ENCODE measurements at regions not wholly inside any gene's neighbourhood (a gene's known extent, or its start where the extent isn't known, plus 50 kb on each side); places are given as distances from the start of the nearest gene placed in this dataset.
A peak's percentile ranks its signal among the peaks of the same experiment; 100 is the strongest.

DNA sequence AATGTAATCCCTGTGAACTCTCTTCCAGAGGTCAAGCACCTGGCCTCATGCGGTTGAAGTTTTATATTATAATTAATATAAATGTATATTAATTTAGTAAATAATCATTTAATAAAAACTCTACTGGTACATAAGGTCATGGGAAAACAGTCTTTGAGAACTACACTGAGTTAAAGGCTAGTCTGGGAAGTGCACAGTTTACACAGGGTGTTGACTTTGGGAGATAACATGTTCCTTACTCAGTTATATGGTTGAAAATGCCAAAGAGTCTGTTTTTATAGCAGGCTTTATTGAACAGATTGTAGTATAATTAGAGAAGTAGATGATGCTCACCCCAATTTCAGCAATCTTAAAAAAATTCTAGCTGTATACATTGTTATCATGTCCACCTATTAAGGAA is 735.9 kb downstream of the GATA3 start:
- Histone ChIP-seq H2AFZ (ENCODE audit: low read depth, low read length) (no peak overlapping the region), H3K4me1 (ENCODE audit: control insufficient read depth, extremely low read depth, insufficient read depth, low read length) (no peaks in the 10 kb centered on the region), H3K79me2 (ENCODE audit: control insufficient read depth, insufficient read depth, low read length) (no peaks in the 10 kb centered on the region), H3K9me3 (replicated peaks; ENCODE audit: control insufficient read depth, insufficient read depth, low read length) (peaks cover 2% of the 10 kb centered on the region), H3K4me3 (replicated peaks in 1 of 3; ENCODE audit: insufficient read depth in 1 of 3, low read depth in 1 of 3, low read length in 3 of 3) (no peak overlapping the region), H3K27me3 (ENCODE audit: control insufficient read depth in 2 of 2, insufficient read depth in 2 of 2, low read length in 2 of 2) (no peaks in the 10 kb centered on the region), H3K9ac (replicated peaks; ENCODE audit: extremely low read depth, insufficient read depth, low read length) (no peak overlapping the region), H3K9me1 (replicated peaks; ENCODE audit: control insufficient read depth, extremely low read depth, insufficient read depth, low read length) (no peaks in the 10 kb centered on the region), H4K20me1 (replicated peaks; ENCODE audit: control insufficient read depth, extremely low read depth, insufficient read depth, low read length) (no peaks in the 10 kb centered on the region), H3K36me3 (ENCODE audit: control insufficient read depth in 2 of 2, extremely low read depth in 1 of 2, insufficient read depth in 2 of 2, low read length in 2 of 2) (no peaks in the 10 kb centered on the region), H3K4me2 (ENCODE audit: insufficient read depth, low read length) (no peak overlapping the region), H3K27ac (ENCODE audit: insufficient read depth, low read depth, low read length) (no peak overlapping the region)
- FAIRE-seq (no peak), DNase-seq (ENCODE audit: low read depth, low spot score) (peak; percentile 11)
- intact Hi-C loops (cut with micrococcal nuclease) = loop anchor here (1.0 kb wide), 1 partner anchor 34 kb away; no protein-coding TSS in a partner anchor
- TF ChIP-seq MYC (IDR thresholded peaks at IDR 0.05; ENCODE audit: low read depth, low read length) (no peak), POLR2A (IDR thresholded peaks at IDR 0.05; ENCODE audit: low read depth, low read length) (no peak), EZH2 (IDR thresholded peaks at IDR 0.05; ENCODE audit: borderline replicate concordance, low read depth, low read length, severe bottlenecking) (no peak), FOS (IDR thresholded peaks at IDR 0.05; ENCODE audit: borderline replicate concordance, insufficient read depth, low read length) (no peak), JUN (IDR thresholded peaks at IDR 0.05; ENCODE audit: borderline replicate concordance, insufficient read depth, insufficient read length, low read depth) (no peak), POLR2AphosphoS5 (IDR thresholded peaks at IDR 0.05; ENCODE audit: insufficient read depth, low read depth, low read length) (no peak), GATA2 (IDR thresholded peaks at IDR 0.05; ENCODE audit: insufficient read depth, insufficient read length, low read depth, low read length) (no peak)
- TF ChIP-seq, protein P1, sequence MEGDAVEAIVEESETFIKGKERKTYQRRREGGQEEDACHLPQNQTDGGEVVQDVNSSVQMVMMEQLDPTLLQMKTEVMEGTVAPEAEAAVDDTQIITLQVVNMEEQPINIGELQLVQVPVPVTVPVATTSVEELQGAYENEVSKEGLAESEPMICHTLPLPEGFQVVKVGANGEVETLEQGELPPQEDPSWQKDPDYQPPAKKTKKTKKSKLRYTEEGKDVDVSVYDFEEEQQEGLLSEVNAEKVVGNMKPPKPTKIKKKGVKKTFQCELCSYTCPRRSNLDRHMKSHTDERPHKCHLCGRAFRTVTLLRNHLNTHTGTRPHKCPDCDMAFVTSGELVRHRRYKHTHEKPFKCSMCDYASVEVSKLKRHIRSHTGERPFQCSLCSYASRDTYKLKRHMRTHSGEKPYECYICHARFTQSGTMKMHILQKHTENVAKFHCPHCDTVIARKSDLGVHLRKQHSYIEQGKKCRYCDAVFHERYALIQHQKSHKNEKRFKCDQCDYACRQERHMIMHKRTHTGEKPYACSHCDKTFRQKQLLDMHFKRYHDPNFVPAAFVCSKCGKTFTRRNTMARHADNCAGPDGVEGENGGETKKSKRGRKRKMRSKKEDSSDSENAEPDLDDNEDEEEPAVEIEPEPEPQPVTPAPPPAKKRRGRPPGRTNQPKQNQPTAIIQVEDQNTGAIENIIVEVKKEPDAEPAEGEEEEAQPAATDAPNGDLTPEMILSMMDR (IDR thresholded peaks at IDR 0.05; ENCODE audit: extremely low read depth in 1 of 2, insufficient read depth in 1 of 2, low read depth in 1 of 2, low read length in 2 of 2) = no peak
- TF ChIP-seq, protein P2, sequence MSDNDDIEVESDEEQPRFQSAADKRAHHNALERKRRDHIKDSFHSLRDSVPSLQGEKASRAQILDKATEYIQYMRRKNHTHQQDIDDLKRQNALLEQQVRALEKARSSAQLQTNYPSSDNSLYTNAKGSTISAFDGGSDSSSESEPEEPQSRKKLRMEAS (IDR thresholded peaks at IDR 0.05; ENCODE audit: insufficient read depth, insufficient read length) = no peak
- dilution Hi-C loops (cut with MboI; ENCODE audit: extremely low pct_ligation_motif_present, low sequenced_read_pairs) = no loop called here
- CTCF ChIA-PET = no interaction called here
- no TSS peak for BruUV-seq (replicated peaks)
- POLR2A ChIA-PET = no interaction called here

Measured in endothelial cell of umbilical vein (primary cell).